SK-MEL-5 (cell line): ENCODE measurements at regions not wholly inside any gene's neighbourhood (a gene's known extent, or its start where the extent isn't known, plus 50 kb on each side); places are given as distances from the start of the nearest gene placed in this dataset.

Experiments
- DNase-seq: peaks from one replicate; pipeline ENCODE4 v3.0.0-alpha.2; 2016; ENCODE audit warnings: low read depth, low spot score
- in situ Hi-C: cut with HindIII; loops from 2 replicates; pipeline ENCODE4 v1.10.0; 2016; ENCODE audit warnings: low sequenced_read_pairs, high pct_unique_total_duplicates, low pct_unique_long_range_greater_than_20kb

- in situ Hi-C loops = no loop called here
- no peak for DNase-seq
These were observed 535.5 kb upstream of the ID2 start for GRCh38 chr2:8146132-8147005.

GRCh38 chr2:8148260-8149006 is 533.4 kb upstream of the ID2 start:
- no peak for DNase-seq
- in situ Hi-C loops = no loop called here

GRCh38 chr2:8149007-8149405 is 532.9 kb upstream of the ID2 start:
- DNase-seq = no peak
- in situ Hi-C loops = no loop called here

DNA sequence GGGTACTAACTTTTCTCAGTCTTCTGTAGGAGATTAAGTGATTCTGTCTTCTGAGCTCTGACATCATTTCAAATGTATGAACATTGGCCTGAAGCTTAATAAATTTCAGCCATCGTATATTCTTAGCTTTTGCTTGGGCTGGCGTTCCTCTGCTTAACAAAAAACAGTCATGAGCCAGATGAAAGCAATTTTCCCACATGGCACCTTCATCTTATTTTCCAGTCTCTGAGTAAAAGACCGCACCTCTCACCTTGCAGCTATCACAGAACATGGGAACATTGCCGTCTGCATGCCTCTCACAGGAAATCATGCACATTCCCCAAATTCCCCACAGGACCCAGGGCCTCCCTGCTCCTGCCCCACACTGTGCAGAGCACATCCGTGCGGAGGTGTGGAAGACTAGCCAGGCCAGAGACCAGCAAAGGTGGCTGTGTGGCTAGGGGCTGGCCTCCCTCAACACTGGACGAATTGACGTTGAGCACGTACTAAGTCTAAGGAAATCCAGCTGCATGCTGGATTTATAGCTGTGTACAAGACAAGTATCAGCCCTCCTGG is 531.8 kb upstream of the ID2 start:
- no peak for DNase-seq
- in situ Hi-C loops = no loop called here

DNA sequence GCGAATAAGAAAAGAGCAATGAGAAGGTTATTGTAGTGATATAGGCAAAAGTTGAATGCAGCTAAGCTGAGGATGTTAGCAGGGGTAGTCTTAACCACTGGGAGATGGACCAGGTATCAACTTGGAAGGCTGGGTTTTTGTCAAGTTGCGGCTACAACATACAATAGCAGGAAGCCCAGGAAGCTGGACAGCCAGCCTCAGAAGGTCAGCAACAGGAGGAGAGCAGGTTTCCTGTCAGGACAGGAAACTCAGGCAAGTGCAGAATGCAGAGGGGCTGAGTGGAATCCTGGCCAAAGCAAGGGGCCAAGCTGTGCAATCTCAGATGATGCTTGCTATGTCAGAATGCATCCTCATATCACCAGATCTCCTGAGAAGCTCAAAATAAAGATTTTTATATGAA is 530.0 kb upstream of the ID2 start:
- DNase-seq = no peak
- in situ Hi-C loops = no loop called here

- in situ Hi-C loops = no loop called here
- no peak for DNase-seq
These were observed 529.2 kb upstream of the ID2 start for GRCh38 chr2:8152392-8153257.

DNA sequence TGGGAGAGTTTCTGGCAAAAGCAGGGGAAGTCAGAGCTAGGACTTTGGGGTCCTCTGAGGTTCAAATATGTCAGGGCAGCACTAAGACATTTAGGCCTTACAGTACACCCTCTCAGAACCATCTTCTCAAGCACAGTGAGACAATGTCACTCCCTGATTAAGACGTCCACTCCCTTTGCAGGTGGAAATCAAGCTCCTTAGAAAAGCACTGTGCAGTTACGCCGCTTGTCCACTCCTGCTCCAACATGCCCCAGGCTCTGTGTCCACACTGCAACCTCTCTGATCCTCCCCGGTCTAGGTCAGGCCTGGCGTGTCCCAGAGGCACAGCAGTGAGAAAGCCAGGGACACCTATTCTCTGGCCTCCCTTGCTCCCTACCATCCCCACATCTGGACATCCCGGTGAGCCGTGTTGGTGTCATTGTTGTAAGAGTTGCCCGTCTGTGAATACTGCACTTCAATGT is 528.6 kb upstream of the ID2 start:
- in situ Hi-C loops = no loop called here
- no peak for DNase-seq

DNA sequence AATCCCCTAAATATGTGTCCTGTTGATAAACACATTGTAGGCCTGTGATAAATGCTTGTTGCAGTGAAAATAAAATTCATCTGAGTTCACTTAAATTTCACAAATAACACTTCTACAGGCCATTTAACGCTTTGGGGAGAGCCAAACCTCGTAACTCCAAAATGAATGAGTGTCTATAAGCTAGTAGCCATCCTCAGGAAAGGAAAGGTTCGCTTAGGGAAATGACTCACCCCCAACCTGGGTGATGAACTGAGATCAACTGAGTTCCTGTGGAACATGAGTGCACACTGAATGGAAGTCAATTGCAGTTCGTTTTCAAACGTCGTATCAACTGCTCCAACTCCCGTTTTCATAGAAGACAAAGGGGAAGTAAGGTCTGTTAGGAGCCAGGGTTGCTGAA is 527.6 kb upstream of the ID2 start:
- DNase-seq = no peak
- in situ Hi-C loops = no loop called here

GRCh38 chr2:8154936-8155335 is 526.9 kb upstream of the ID2 start:
- in situ Hi-C loops = no loop called here
- no peak for DNase-seq

DNA sequence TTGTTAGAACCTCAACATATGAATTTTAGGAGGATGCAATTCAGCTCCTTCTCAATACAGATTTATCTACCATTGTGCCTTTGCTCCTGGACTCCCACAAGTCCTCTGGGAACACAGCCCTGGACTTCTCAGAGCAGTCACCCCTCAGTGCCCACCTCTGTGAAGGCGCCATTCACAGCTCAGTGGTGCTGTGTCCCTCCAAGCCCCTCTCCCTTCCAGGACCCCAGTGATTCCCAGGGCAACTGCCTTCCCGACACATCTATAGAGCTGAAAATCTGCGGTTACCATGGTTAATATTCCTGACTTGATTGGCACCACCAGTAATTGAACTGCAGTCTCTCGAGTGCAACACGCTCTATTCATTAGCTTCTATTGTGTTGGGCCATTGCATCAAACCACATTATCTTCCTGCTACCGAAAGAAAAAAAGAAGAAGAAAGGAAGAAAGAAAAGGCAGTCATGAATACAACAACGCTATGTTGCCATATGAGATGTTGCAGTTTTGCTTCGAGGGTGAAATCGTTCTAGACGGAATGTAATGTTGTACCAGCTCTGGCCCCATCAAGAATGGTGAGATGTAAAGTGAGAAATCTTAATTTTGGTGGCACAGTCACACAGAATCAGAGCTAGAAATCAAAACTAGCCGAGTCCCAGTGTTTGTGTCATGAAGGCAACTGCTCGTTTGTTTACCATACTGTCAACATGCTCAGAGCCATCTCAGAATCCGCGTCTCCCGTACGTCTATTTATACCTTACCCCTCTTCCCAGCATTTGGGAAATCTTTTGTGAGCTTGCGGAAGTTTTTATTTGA is 524.0 kb upstream of the ID2 start:
- in situ Hi-C loops = no loop called here
- no peak for DNase-seq

DNA sequence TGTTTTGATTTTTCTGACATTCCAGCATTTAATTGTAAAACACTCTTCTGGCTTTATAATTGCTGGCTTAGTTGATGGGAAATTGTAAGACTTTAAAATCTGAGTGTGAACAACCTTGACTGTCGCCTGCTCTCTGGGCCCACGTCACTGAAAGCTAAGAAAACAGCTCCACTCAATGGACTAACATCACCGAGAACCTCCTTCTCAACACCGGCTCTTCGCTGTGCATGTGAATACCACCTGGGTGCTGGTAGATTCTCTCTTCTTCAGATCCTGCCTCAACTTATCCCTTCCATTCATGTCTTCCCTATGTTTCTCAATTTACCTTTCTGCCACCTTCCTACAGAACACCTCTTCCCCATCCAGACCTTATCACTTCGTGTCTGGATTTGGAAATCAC is 523.1 kb upstream of the ID2 start:
- in situ Hi-C loops = no loop called here

GRCh38 chr2:8159211-8159965 is 522.5 kb upstream of the ID2 start:
- in situ Hi-C loops = no loop called here
- no peak for DNase-seq

More for the DNA sequence above, 523.1 kb upstream of the ID2 start:
- no peak for DNase-seq

GRCh38 chr2:8159966-8160603 is 521.8 kb upstream of the ID2 start:
- in situ Hi-C loops = no loop called here

GRCh38 chr2:8160959-8161358 is 520.9 kb upstream of the ID2 start:
- no peak for DNase-seq
- in situ Hi-C loops = no loop called here

More at GRCh38 chr2:8159966-8160603, 521.8 kb upstream of the ID2 start:
- no peak for DNase-seq

DNA sequence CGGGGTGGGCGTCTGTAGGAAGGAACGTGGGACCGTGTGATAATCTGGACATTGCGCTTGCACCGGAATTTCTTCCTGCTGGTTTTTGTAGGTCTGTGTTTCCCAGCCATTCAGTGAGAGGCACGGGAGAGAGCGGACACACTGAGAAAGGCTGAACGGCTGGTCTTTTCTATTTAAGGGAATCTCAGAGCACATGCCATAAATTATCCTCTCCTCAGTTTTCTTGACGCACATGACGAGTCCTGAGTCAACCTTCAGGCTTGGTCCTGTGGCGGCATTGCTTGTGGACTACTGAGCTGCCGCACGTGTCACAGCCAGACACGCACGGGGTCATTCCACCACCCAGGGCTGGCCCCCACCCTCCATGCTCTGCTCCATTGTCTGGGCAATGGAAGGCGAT is 519.3 kb upstream of the ID2 start:
- in situ Hi-C loops = no loop called here
- DNase-seq = no peak

DNA sequence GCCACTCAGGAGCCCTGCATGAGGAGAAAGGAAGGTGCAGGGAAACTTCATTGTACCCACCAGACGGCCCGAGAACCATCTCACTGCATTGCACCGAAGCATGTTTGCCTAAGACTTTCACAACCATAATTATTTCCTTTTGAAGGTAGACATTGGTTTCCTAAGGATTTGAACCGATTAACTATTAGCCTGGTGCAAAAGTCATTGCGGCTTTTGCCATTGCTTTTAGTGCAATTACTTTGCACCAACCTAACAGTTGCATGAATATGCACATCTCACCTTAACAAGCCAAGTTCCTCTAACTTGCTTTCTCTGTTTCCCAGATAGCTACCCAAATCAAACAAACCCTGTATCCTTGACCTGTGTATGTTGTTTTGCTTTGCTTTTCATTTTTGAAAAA is 516.3 kb upstream of the ID2 start:
- in situ Hi-C loops = no loop called here
- DNase-seq = no peak
